ENCODE measurements at regions not wholly inside any gene's neighbourhood (a gene's known extent, or its start where the extent isn't known, plus 50 kb on each side); places are given as distances from the start of the nearest gene placed in this dataset.

DNA sequence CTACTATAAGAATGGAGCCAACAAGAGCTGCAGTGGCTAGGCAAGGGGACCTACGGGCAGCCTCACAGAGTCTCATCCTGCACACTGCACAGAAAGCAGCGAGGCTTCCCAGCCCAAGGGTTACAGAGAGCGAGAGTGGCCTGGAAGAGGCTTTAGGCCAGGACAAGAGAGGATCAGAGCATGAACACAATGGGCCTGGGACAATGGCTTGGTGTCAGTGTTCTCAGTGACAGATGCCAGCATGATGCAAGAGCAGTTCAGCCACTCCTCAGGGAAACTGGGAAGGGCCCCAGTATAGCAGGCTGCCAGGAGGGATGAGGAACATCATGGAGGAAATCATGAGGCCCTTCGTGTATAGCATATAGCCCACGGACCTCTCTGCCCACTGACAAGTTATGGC lies 108.0 kb downstream of the NUS1 start:
- Histone ChIP-seq H3K79me2 (replicated peaks; ENCODE audit: insufficient read depth, low read length) (no peaks in the 10 kb centered on the region), H3K9ac (ENCODE audit: low read length) (no peak overlapping the region), H3K4me2 (ENCODE audit: low read length) (no peak overlapping the region), H4K20me1 (ENCODE audit: insufficient read depth) (no peaks in the 10 kb centered on the region), H3K9me2 (ENCODE audit: insufficient read depth, low read length) (no peaks in the 10 kb centered on the region), H3F3A (ENCODE audit: insufficient read depth, low read length, poor library complexity, severe bottlenecking) (no peaks in the 10 kb centered on the region), H3K9me3 (ENCODE audit: low read length) (no peaks in the 10 kb centered on the region), H2AFZ (ENCODE audit: low read depth, low read length) (no peak overlapping the region), H3K4me3 (ENCODE audit: low read length) (no peak overlapping the region), H3K36me3 (ENCODE audit: insufficient read depth, low read length) (no peaks in the 10 kb centered on the region), H3K27me3 (ENCODE audit: insufficient read depth, low read depth, low read length) (no peaks in the 10 kb centered on the region), H3K27ac (ENCODE audit: low read length) (no peak overlapping the region)
- no peak for TF ChIP-seq MXI1 (conservative IDR thresholded peaks at IDR 0.05; ENCODE audit: poor library complexity, severe bottlenecking)
- no peak for TF ChIP-seq EP300 (conservative IDR thresholded peaks at IDR 0.05; ENCODE audit: poor library complexity, severe bottlenecking)
- TF ChIP-seq TAF1 (IDR thresholded peaks at IDR 0.05; ENCODE audit: low read depth): no peak
- TF ChIP-seq, protein P1, sequence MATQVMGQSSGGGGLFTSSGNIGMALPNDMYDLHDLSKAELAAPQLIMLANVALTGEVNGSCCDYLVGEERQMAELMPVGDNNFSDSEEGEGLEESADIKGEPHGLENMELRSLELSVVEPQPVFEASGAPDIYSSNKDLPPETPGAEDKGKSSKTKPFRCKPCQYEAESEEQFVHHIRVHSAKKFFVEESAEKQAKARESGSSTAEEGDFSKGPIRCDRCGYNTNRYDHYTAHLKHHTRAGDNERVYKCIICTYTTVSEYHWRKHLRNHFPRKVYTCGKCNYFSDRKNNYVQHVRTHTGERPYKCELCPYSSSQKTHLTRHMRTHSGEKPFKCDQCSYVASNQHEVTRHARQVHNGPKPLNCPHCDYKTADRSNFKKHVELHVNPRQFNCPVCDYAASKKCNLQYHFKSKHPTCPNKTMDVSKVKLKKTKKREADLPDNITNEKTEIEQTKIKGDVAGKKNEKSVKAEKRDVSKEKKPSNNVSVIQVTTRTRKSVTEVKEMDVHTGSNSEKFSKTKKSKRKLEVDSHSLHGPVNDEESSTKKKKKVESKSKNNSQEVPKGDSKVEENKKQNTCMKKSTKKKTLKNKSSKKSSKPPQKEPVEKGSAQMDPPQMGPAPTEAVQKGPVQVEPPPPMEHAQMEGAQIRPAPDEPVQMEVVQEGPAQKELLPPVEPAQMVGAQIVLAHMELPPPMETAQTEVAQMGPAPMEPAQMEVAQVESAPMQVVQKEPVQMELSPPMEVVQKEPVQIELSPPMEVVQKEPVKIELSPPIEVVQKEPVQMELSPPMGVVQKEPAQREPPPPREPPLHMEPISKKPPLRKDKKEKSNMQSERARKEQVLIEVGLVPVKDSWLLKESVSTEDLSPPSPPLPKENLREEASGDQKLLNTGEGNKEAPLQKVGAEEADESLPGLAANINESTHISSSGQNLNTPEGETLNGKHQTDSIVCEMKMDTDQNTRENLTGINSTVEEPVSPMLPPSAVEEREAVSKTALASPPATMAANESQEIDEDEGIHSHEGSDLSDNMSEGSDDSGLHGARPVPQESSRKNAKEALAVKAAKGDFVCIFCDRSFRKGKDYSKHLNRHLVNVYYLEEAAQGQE (IDR thresholded peaks at IDR 0.05; ENCODE audit: borderline replicate concordance): no peak
- no peak for TF ChIP-seq POLR2AphosphoS5 (IDR thresholded peaks at IDR 0.05)
- TF ChIP-seq, protein P2, sequence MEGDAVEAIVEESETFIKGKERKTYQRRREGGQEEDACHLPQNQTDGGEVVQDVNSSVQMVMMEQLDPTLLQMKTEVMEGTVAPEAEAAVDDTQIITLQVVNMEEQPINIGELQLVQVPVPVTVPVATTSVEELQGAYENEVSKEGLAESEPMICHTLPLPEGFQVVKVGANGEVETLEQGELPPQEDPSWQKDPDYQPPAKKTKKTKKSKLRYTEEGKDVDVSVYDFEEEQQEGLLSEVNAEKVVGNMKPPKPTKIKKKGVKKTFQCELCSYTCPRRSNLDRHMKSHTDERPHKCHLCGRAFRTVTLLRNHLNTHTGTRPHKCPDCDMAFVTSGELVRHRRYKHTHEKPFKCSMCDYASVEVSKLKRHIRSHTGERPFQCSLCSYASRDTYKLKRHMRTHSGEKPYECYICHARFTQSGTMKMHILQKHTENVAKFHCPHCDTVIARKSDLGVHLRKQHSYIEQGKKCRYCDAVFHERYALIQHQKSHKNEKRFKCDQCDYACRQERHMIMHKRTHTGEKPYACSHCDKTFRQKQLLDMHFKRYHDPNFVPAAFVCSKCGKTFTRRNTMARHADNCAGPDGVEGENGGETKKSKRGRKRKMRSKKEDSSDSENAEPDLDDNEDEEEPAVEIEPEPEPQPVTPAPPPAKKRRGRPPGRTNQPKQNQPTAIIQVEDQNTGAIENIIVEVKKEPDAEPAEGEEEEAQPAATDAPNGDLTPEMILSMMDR (IDR thresholded peaks at IDR 0.05; ENCODE audit: poor library complexity, severe bottlenecking): no peak
- no peak for TF ChIP-seq EZH2 (IDR thresholded peaks at IDR 0.05; ENCODE audit: borderline replicate concordance, insufficient read depth, low read length, poor library complexity, severe bottlenecking)
- no peak for TF ChIP-seq RAD21 (conservative IDR thresholded peaks at IDR 0.05)
- no peak for TF ChIP-seq SMC3 (conservative IDR thresholded peaks at IDR 0.05; ENCODE audit: poor library complexity)

DNA sequence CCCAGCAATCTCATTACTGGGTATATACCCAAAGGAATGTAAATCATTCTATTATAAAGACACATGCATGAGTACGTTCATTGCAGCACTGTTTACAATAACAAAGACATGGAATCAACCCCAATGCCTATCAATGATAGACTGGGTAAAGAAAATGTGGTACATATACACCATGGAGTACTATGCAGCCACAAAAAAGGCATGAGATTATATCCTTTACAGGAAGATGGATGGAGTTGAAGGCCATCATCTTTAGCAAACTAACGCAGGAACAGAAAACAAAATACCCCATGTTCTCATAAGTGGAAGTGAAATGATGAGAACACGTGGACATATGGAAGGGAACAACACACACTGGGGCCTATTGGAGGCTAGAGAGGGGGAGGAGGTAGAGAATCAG lies 115.7 kb downstream of the NUS1 start:
- no peak overlapping the region for H3K4me3 ChIP-seq (ENCODE audit: low read length)
- no peaks in the 10 kb centered on the region for H3K27me3 ChIP-seq (ENCODE audit: insufficient read depth, low read depth, low read length)
- no peaks in the 10 kb centered on the region for H3F3A ChIP-seq (ENCODE audit: insufficient read depth, low read length, poor library complexity, severe bottlenecking)
- H3K4me2 ChIP-seq (ENCODE audit: low read length): no peak overlapping the region
- H3K27ac ChIP-seq (ENCODE audit: low read length): no peak overlapping the region
- no peaks in the 10 kb centered on the region for H3K9me2 ChIP-seq (ENCODE audit: insufficient read depth, low read length)
- no peaks in the 10 kb centered on the region for H3K9me3 ChIP-seq (ENCODE audit: low read length)
- no peaks in the 10 kb centered on the region for H3K36me3 ChIP-seq (ENCODE audit: insufficient read depth, low read length)
- H2AFZ ChIP-seq (ENCODE audit: low read depth, low read length): no peak overlapping the region
- H4K20me1 ChIP-seq (ENCODE audit: insufficient read depth): no peaks in the 10 kb centered on the region
- no peaks in the 10 kb centered on the region for H3K79me2 ChIP-seq (replicated peaks; ENCODE audit: insufficient read depth, low read length)
- TF ChIP-seq, protein P2 (IDR thresholded peaks at IDR 0.05; ENCODE audit: poor library complexity, severe bottlenecking): no peak
- TF ChIP-seq EP300 (conservative IDR thresholded peaks at IDR 0.05; ENCODE audit: poor library complexity, severe bottlenecking) (no peak), EZH2 (IDR thresholded peaks at IDR 0.05; ENCODE audit: borderline replicate concordance, insufficient read depth, low read length, poor library complexity, severe bottlenecking) (no peak), MXI1 (conservative IDR thresholded peaks at IDR 0.05; ENCODE audit: poor library complexity, severe bottlenecking) (no peak), TAF1 (IDR thresholded peaks at IDR 0.05; ENCODE audit: low read depth) (no peak), POLR2AphosphoS5 (IDR thresholded peaks at IDR 0.05) (no peak), RAD21 (conservative IDR thresholded peaks at IDR 0.05) (no peak), SMC3 (conservative IDR thresholded peaks at IDR 0.05; ENCODE audit: poor library complexity) (no peak)
- TF ChIP-seq, protein P1 (IDR thresholded peaks at IDR 0.05; ENCODE audit: borderline replicate concordance): no peak
- H3K9ac ChIP-seq (ENCODE audit: low read length): no peak overlapping the region

Data from neural cell (in vitro differentiated cells).